HEK293 (cell line): ENCODE measurements at regions not wholly inside any gene's neighbourhood (a gene's known extent, or its start where the extent isn't known, plus 50 kb on each side); places are given as distances from the start of the nearest gene placed in this dataset.

Experiments used
- CTCF ChIA-PET: fragments of 350-600 bp; formaldehyde crosslinking; extraction: SDS; loops from one replicate; lab custom pipeline; 2021; ENCODE audit warnings: antibody characterized with exemption; lab: Yijun Ruan, JAX
- POLR2A ChIA-PET: fragments of 300-600 bp; formaldehyde crosslinking; extraction: SDS; loops from one replicate; lab custom pipeline; 2020; ENCODE audit warnings: antibody characterized with exemption, inconsistent platforms; lab: Yijun Ruan, JAX
- H3K27ac ChIP-seq: fragments of 200-500 bp; sonication (Bioruptor generic); 2 replicates; pipeline ENCODE4 v1.5.1; 2014; ENCODE audit warnings: low read depth, low read length, control low read depth, inconsistent platforms; ENCODE audit errors: extremely low read depth
- H3K36me3 ChIP-seq, 2 experiments: fragments of 200-500 bp in 1 of 2; sonication (Bioruptor generic) in 1 of 2; 1 replicate in 1 of 2; 2 replicates in 1 of 2; pipeline ENCODE4 v1.5.1; 2014 to 2017; ENCODE audit warnings: inconsistent platforms in 2 of 2, low read length in 2 of 2; ENCODE audit not compliant: control insufficient read depth in 2 of 2, insufficient read depth in 1 of 2
- H3K4me1 ChIP-seq: fragments of 200-500 bp; sonication (Bioruptor generic); 2 replicates; pipeline ENCODE4 v1.5.1; 2014; ENCODE audit warnings: mild to moderate bottlenecking, low read length, inconsistent platforms; ENCODE audit not compliant: control insufficient read depth, insufficient read depth
- H3K4me3 ChIP-seq: 2 replicates; pipeline ENCODE4 v1.5.1; 2011; ENCODE audit warnings: low read depth, mild to moderate bottlenecking, control low read depth, low read length, moderate library complexity
- H3K9me3 ChIP-seq: fragments of 200-500 bp; sonication (Bioruptor generic); 2 replicates; pipeline ENCODE4 v1.5.1; 2014; ENCODE audit warnings: low read depth, low read length, inconsistent platforms; ENCODE audit not compliant: control insufficient read depth, insufficient read depth
- BCL11A ChIP-seq: fragments of 450-650 bp; formaldehyde crosslinking; IDR thresholded peaks from 2 replicates; pipeline ENCODE4 v1.5.1; 2016; ENCODE audit warnings: low read depth, missing biosample characterization, missing genetic modification characterization
- FEZF1 ChIP-seq: fragments of 450-650 bp; formaldehyde crosslinking; IDR thresholded peaks from 2 replicates; pipeline ENCODE4 v1.5.1; 2016; ENCODE audit warnings: missing biosample characterization, missing genetic modification characterization
- HOXC10 ChIP-seq: sonication (generic); formaldehyde crosslinking; IDR thresholded peaks from 2 replicates; pipeline ENCODE4 v1.8.1; 2023; ENCODE audit warnings: mild to moderate bottlenecking, missing genetic modification reagents
- HOXD13 ChIP-seq: sonication (generic); formaldehyde crosslinking; IDR thresholded peaks from 2 replicates; pipeline ENCODE4 v1.8.0; 2022; ENCODE audit warnings: missing genetic modification reagents, borderline replicate concordance
- KLF1 ChIP-seq: fragments of 450-650 bp; formaldehyde crosslinking; IDR thresholded peaks from 2 replicates; pipeline ENCODE4 v1.5.1; 2016; ENCODE audit warnings: missing biosample characterization, missing genetic modification characterization
- YY2 ChIP-seq: fragments of 450-650 bp; formaldehyde crosslinking; IDR thresholded peaks from 2 replicates; pipeline ENCODE4 v1.5.1; 2016; ENCODE audit warnings: missing biosample characterization, missing genetic modification characterization
- ZBTB17 ChIP-seq: fragments of 450-650 bp; formaldehyde crosslinking; IDR thresholded peaks from 2 replicates; pipeline ENCODE4 v1.5.1; 2016; ENCODE audit warnings: missing biosample characterization, missing genetic modification characterization
- ZEB2 ChIP-seq: fragments of 450-650 bp; formaldehyde crosslinking; IDR thresholded peaks from 2 replicates; pipeline ENCODE4 v1.5.1; 2016; ENCODE audit warnings: missing biosample characterization, missing genetic modification characterization
- ZFP69B ChIP-seq: fragments of 450-650 bp; formaldehyde crosslinking; IDR thresholded peaks from 2 replicates; pipeline ENCODE4 v1.5.1; 2016; ENCODE audit warnings: missing biosample characterization, missing genetic modification characterization
- ZNF114 ChIP-seq: fragments of 450-650 bp; formaldehyde crosslinking; IDR thresholded peaks from 2 replicates; pipeline ENCODE4 v1.5.0; 2017; ENCODE audit warnings: missing biosample characterization, missing genetic modification characterization
- ZNF157 ChIP-seq: fragments of 450-650 bp; formaldehyde crosslinking; IDR thresholded peaks from 2 replicates; pipeline ENCODE4 v1.5.1; 2016; ENCODE audit warnings: missing biosample characterization, missing genetic modification characterization
- ZNF19 ChIP-seq: fragments of 450-650 bp; formaldehyde crosslinking; IDR thresholded peaks from 2 replicates; pipeline ENCODE4; 2016; ENCODE audit warnings: missing biosample characterization, missing genetic modification characterization, low read depth
- ZNF223 ChIP-seq: fragments of 450-650 bp; formaldehyde crosslinking; IDR thresholded peaks from 2 replicates; pipeline ENCODE4 v1.5.1; 2016; ENCODE audit warnings: missing biosample characterization, missing genetic modification characterization
- ZNF23 ChIP-seq: fragments of 450-650 bp; formaldehyde crosslinking; IDR thresholded peaks from 2 replicates; pipeline ENCODE4 v1.5.1; 2016; ENCODE audit warnings: missing biosample characterization, missing genetic modification characterization, borderline replicate concordance
- ZNF433 ChIP-seq: fragments of 450-650 bp; formaldehyde crosslinking; IDR thresholded peaks from 2 replicates; pipeline ENCODE4 v1.5.1; 2016; ENCODE audit warnings: missing biosample characterization, missing genetic modification characterization, low read depth
- ZNF48 ChIP-seq: fragments of 450-650 bp; formaldehyde crosslinking; IDR thresholded peaks from 2 replicates; pipeline ENCODE4 v1.5.1; 2016; ENCODE audit warnings: missing biosample characterization, missing genetic modification characterization
- ZNF558 ChIP-seq: fragments of 450-650 bp; formaldehyde crosslinking; IDR thresholded peaks from 2 replicates; pipeline ENCODE4 v1.5.1; 2016; ENCODE audit warnings: missing biosample characterization, missing genetic modification characterization
- ZNF664 ChIP-seq: fragments of 450-650 bp; formaldehyde crosslinking; IDR thresholded peaks from 2 replicates; pipeline ENCODE4 v1.5.1; 2016; ENCODE audit warnings: missing biosample characterization, missing genetic modification characterization
- ZNF677 ChIP-seq: fragments of 450-650 bp; IDR thresholded peaks from 2 replicates; pipeline ENCODE4 v1.5.0; 2018; ENCODE audit warnings: missing biosample characterization, mild to moderate bottlenecking, missing genetic modification characterization, moderate library complexity
- ZNF830 ChIP-seq: fragments of 450-650 bp; IDR thresholded peaks from 2 replicates; pipeline ENCODE4 v1.5.0; 2018; ENCODE audit warnings: missing biosample characterization, missing genetic modification characterization, low read depth, mild to moderate bottlenecking, moderate library complexity
- TF ChIP-seq, protein P1 (sequence below): fragments of 450-650 bp; formaldehyde crosslinking; IDR thresholded peaks from 2 replicates; pipeline ENCODE4 v1.5.1; 2016; ENCODE audit warnings: missing biosample characterization, missing genetic modification characterization
- TF ChIP-seq, protein P2 (sequence below): fragments of 450-650 bp; formaldehyde crosslinking; IDR thresholded peaks from 2 replicates; pipeline ENCODE4 v1.5.1; 2016; ENCODE audit warnings: missing biosample characterization, missing genetic modification characterization
- TF ChIP-seq, protein P3 (sequence below): fragments of 450-650 bp; formaldehyde crosslinking; IDR thresholded peaks from 2 replicates; pipeline ENCODE4 v1.5.1; 2016; ENCODE audit warnings: missing biosample characterization, missing genetic modification characterization
- TF ChIP-seq, protein P4 (sequence below): fragments of 450-650 bp; formaldehyde crosslinking; IDR thresholded peaks from 2 replicates; pipeline ENCODE4 v1.5.1; 2017; ENCODE audit warnings: missing biosample characterization, missing genetic modification characterization
- TF ChIP-seq, protein P5 (sequence below): fragments of 450-650 bp; formaldehyde crosslinking; IDR thresholded peaks from 2 replicates; pipeline ENCODE4 v1.5.1; 2016; ENCODE audit warnings: missing biosample characterization, missing genetic modification characterization
- TF ChIP-seq, protein P6 (sequence below): fragments of 450-650 bp; formaldehyde crosslinking; IDR thresholded peaks from 2 replicates; pipeline ENCODE4 v1.5.1; 2016; ENCODE audit warnings: missing biosample characterization, missing genetic modification characterization

DNA sequence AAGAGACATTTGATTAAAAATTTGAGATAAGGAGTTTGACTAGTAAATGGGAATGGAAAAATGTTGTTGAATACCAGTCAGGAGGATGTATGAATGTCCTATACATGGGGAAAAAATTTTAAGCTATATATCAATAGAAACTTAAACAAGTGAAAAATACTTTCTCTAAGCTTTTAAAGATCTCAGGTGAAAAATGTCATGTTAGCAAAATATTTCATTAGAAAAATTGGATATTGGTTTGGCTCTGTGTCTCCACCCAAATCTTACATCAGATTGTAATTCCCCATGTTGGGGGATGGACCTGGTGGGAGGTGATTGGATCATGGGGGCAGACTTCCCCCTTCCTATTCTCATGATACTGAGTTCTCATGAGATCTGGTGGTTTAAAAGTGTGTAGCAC, 279.6 kb upstream of the CADM2 start:
- ChIA-PET CTCF (no interaction called here), POLR2A (no interaction called here)
- TF ChIP-seq ZNF114 (tag by site-specific recombination) (no peak), ZNF223 (tag by site-specific recombination) (no peak), FEZF1 (no peak), ZNF677 (no peak), ZNF433 (tag by site-specific recombination) (no peak), ZNF48 (tag by site-specific recombination) (no peak), ZEB2 (tag by site-specific recombination) (no peak), BCL11A (tag by site-specific recombination) (no peak), ZNF23 (tag by site-specific recombination) (no peak), HOXC10 (CRISPR knock-in tag) (no peak), ZNF19 (no peak), KLF1 (tag by site-specific recombination) (no peak), ZNF664 (tag by site-specific recombination) (no peak), ZNF558 (tag by site-specific recombination) (no peak), ZNF830 (no peak)
- TF ChIP-seq, protein P1, sequence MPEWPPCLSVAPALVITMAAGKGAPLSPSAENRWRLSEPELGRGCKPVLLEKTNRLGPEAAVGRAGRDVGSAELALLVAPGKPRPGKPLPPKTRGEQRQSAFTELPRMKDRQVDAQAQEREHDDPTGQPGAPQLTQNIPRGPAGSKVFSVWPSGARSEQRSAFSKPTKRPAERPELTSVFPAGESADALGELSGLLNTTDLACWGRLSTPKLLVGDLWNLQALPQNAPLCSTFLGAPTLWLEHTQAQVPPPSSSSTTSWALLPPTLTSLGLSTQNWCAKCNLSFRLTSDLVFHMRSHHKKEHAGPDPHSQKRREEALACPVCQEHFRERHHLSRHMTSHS (tag by site-specific recombination), result no peak
- TF ChIP-seq, protein P2, sequence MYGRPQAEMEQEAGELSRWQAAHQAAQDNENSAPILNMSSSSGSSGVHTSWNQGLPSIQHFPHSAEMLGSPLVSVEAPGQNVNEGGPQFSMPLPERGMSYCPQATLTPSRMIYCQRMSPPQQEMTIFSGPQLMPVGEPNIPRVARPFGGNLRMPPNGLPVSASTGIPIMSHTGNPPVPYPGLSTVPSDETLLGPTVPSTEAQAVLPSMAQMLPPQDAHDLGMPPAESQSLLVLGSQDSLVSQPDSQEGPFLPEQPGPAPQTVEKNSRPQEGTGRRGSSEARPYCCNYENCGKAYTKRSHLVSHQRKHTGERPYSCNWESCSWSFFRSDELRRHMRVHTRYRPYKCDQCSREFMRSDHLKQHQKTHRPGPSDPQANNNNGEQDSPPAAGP (tag by site-specific recombination), result no peak
- TF ChIP-seq, protein P3, sequence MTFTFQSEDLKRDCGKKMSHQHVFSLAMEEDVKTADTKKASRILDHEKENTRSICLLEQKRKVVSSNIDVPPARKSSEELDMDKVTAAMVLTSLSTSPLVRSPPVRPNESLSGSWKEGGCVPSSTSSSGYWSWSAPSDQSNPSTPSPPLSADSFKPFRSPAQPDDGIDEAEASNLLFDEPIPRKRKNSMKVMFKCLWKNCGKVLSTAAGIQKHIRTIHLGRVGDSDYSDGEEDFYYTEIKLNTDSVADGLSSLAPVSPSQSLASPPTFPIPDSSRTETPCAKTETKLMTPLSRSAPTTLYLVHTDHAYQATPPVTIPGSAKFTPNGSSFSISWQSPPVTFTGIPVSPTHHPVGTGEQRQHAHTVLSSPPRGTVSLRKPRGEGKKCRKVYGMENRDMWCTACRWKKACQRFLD (tag by site-specific recombination), result no peak
- TF ChIP-seq, protein P4, sequence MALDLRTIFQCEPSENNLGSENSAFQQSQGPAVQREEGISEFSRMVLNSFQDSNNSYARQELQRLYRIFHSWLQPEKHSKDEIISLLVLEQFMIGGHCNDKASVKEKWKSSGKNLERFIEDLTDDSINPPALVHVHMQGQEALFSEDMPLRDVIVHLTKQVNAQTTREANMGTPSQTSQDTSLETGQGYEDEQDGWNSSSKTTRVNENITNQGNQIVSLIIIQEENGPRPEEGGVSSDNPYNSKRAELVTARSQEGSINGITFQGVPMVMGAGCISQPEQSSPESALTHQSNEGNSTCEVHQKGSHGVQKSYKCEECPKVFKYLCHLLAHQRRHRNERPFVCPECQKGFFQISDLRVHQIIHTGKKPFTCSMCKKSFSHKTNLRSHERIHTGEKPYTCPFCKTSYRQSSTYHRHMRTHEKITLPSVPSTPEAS (tag by site-specific recombination), result no peak
- TF ChIP-seq, protein P5, sequence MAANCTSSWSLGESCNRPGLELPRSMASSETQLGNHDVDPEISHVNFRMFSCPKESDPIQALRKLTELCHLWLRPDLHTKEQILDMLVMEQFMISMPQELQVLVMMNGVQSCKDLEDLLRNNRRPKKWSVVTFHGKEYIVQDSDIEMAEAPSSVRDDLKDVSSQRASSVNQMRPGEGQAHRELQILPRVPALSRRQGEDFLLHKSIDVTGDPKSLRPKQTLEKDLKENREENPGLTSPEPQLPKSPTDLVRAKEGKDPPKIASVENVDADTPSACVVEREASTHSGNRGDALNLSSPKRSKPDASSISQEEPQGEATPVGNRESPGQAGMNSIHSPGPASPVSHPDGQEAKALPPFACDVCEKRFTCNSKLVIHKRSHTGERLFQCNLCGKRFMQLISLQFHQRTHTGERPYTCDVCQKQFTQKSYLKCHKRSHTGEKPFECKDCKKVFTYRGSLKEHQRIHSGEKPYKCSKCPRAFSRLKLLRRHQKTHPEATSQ, result no peak
- H3K36me3 ChIP-seq, result no peaks in the 10 kb centered on the region
- no peaks in the 10 kb centered on the region for H3K4me1 ChIP-seq
- H3K9me3 ChIP-seq, result no peaks in the 10 kb centered on the region
- H3K4me3 ChIP-seq, result no peak overlapping the region
- no peak overlapping the region for H3K27ac ChIP-seq

DNA sequence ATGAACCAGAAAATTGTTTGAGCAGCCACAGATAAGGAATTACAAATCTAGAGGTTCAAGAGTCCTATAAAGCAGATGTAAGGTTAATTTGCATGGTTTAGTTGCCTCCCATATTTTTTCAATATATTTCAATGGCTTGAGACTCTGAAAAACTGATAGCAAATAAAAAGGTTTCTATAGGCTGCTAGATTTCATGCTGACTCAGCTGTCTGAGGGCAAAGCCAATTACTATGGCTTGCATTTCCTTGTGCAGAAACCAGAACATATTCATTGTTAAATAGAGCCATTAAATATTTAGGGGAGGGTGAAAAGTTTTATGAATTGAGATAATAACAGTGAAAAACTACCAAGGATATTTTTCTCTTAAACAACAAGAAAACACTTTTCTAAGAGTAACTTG, 278.1 kb upstream of the CADM2 start:
- Histone ChIP-seq H3K27ac (no peak overlapping the region), H3K36me3 (no peaks in the 10 kb centered on the region), H3K4me3 (no peak overlapping the region)
- POLR2A ChIA-PET, result no interaction called here
- TF ChIP-seq ZBTB17 (no peak), ZFP69B (tag by site-specific recombination) (no peak), HOXD13 (no peak), ZNF157 (no peak), ZNF677 (no peak), YY2 (tag by site-specific recombination) (no peak)
- TF ChIP-seq, protein P6, sequence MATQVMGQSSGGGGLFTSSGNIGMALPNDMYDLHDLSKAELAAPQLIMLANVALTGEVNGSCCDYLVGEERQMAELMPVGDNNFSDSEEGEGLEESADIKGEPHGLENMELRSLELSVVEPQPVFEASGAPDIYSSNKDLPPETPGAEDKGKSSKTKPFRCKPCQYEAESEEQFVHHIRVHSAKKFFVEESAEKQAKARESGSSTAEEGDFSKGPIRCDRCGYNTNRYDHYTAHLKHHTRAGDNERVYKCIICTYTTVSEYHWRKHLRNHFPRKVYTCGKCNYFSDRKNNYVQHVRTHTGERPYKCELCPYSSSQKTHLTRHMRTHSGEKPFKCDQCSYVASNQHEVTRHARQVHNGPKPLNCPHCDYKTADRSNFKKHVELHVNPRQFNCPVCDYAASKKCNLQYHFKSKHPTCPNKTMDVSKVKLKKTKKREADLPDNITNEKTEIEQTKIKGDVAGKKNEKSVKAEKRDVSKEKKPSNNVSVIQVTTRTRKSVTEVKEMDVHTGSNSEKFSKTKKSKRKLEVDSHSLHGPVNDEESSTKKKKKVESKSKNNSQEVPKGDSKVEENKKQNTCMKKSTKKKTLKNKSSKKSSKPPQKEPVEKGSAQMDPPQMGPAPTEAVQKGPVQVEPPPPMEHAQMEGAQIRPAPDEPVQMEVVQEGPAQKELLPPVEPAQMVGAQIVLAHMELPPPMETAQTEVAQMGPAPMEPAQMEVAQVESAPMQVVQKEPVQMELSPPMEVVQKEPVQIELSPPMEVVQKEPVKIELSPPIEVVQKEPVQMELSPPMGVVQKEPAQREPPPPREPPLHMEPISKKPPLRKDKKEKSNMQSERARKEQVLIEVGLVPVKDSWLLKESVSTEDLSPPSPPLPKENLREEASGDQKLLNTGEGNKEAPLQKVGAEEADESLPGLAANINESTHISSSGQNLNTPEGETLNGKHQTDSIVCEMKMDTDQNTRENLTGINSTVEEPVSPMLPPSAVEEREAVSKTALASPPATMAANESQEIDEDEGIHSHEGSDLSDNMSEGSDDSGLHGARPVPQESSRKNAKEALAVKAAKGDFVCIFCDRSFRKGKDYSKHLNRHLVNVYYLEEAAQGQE, result no peak
- TF ChIP-seq, all 188 proteins: peak for 0
- CTCF ChIA-PET, result no interaction called here
- no peaks in the 10 kb centered on the region for H3K9me3 ChIP-seq
- H3K4me1 ChIP-seq, result no peaks in the 10 kb centered on the region
